ENCODE measurements at regions not wholly inside any gene's neighbourhood (a gene's known extent, or its start where the extent isn't known, plus 50 kb on each side); places are given as distances from the start of the nearest gene placed in this dataset.

- H2AK5ac ChIP-seq (ENCODE audit: low read length) = no peak overlapping the region
- H3K4ac ChIP-seq (ENCODE audit: low read depth, low read length) = no peak overlapping the region
- H2BK15ac ChIP-seq (replicated peaks; ENCODE audit: low read depth) = no peak overlapping the region
- WGBS (ENCODE audit: extremely low coverage, insufficient coverage, low lambda C conversion rate) = 100% methylated on average over 1 of the region's 6 CpGs
- no peak overlapping the region for H4K5ac ChIP-seq (ENCODE audit: low read length)
- peak; percentile 23 for DNase-seq
- H3K9ac ChIP-seq (ENCODE audit: low read length) = no peak overlapping the region
- H3K27me3 ChIP-seq (ENCODE audit: insufficient read depth, low read length, poor library complexity) = no peaks in the 10 kb centered on the region
- H3K18ac ChIP-seq (ENCODE audit: low read length) = no peak overlapping the region
- no peak overlapping the region for H3K4me2 ChIP-seq (ENCODE audit: low read length)
- no peak overlapping the region for H3K4me3 ChIP-seq (ENCODE audit: low read length)
- no peaks in the 10 kb centered on the region for H3K79me1 ChIP-seq (ENCODE audit: low read length)
- H2BK120ac ChIP-seq (ENCODE audit: low read depth, low read length) = no peak overlapping the region
- H3K27ac ChIP-seq (ENCODE audit: low read depth, low read length) = no peak overlapping the region
- H4K8ac ChIP-seq (ENCODE audit: low read depth, low read length) = no peak overlapping the region
- H2BK5ac ChIP-seq (ENCODE audit: low read length) = no peak overlapping the region
- peaks cover 3% of the 10 kb centered on the region for H3K4me1 ChIP-seq (ENCODE audit: control insufficient read depth, low read depth, low read length)
- no peaks in the 10 kb centered on the region for H3K36me3 ChIP-seq (ENCODE audit: control insufficient read depth, insufficient read depth, low read length)
- H3K79me2 ChIP-seq (ENCODE audit: control insufficient read depth, insufficient read depth, low read length) = no peaks in the 10 kb centered on the region
- no peak overlapping the region for H3K56ac ChIP-seq (ENCODE audit: low read length)
- H3K23ac ChIP-seq (ENCODE audit: low read length) = no peak overlapping the region
These were observed 672.1 kb upstream of the FANCL start for GRCh38 chr2:58913082-58913726.

GRCh38 chr2:58911877-58912276 is 670.8 kb upstream of the FANCL start:
- WGBS (ENCODE audit: extremely low coverage, insufficient coverage, low lambda C conversion rate) = no CpG with 5 or more reads among the region's 1 CpG
- no peak overlapping the region for H3K18ac ChIP-seq (ENCODE audit: low read length)
- no peak overlapping the region for H4K8ac ChIP-seq (ENCODE audit: low read depth, low read length)
- H2BK5ac ChIP-seq (ENCODE audit: low read length) = no peak overlapping the region
- no peaks in the 10 kb centered on the region for H3K36me3 ChIP-seq (ENCODE audit: control insufficient read depth, insufficient read depth, low read length)
- H2BK15ac ChIP-seq (replicated peaks; ENCODE audit: low read depth) = no peak overlapping the region
- H3K23ac ChIP-seq (ENCODE audit: low read length) = no peak overlapping the region
- no peak for DNase-seq
- no peak overlapping the region for H3K27ac ChIP-seq (ENCODE audit: low read depth, low read length)
- H3K9ac ChIP-seq (ENCODE audit: low read length) = no peak overlapping the region
- no peak overlapping the region for H2AK5ac ChIP-seq (ENCODE audit: low read length)
- H3K4me3 ChIP-seq (ENCODE audit: low read length) = no peak overlapping the region
- H3K79me1 ChIP-seq (ENCODE audit: low read length) = no peaks in the 10 kb centered on the region
- H3K27me3 ChIP-seq (ENCODE audit: insufficient read depth, low read length, poor library complexity) = no peaks in the 10 kb centered on the region
- no peak overlapping the region for H2BK120ac ChIP-seq (ENCODE audit: low read depth, low read length)
- H3K4ac ChIP-seq (ENCODE audit: low read depth, low read length) = no peak overlapping the region
- no peak overlapping the region for H4K5ac ChIP-seq (ENCODE audit: low read length)
- H3K56ac ChIP-seq (ENCODE audit: low read length) = no peak overlapping the region
- H3K4me2 ChIP-seq (ENCODE audit: low read length) = no peak overlapping the region
- peaks cover 3% of the 10 kb centered on the region for H3K4me1 ChIP-seq (ENCODE audit: control insufficient read depth, low read depth, low read length)
- H3K79me2 ChIP-seq (ENCODE audit: control insufficient read depth, insufficient read depth, low read length) = no peaks in the 10 kb centered on the region

GRCh38 chr2:58908501-58909154 is 667.5 kb upstream of the FANCL start:
- H2BK120ac ChIP-seq (ENCODE audit: low read depth, low read length) = no peak overlapping the region
- no peaks in the 10 kb centered on the region for H3K27me3 ChIP-seq (ENCODE audit: insufficient read depth, low read length, poor library complexity)
- no peak overlapping the region for H4K8ac ChIP-seq (ENCODE audit: low read depth, low read length)
- DNase-seq = no peak
- no peak overlapping the region for H2BK15ac ChIP-seq (replicated peaks; ENCODE audit: low read depth)
- H3K36me3 ChIP-seq (ENCODE audit: control insufficient read depth, insufficient read depth, low read length) = no peaks in the 10 kb centered on the region
- H3K4ac ChIP-seq (ENCODE audit: low read depth, low read length) = no peak overlapping the region
- no peak overlapping the region for H2AK5ac ChIP-seq (ENCODE audit: low read length)
- no peak overlapping the region for H4K5ac ChIP-seq (ENCODE audit: low read length)
- no peaks in the 10 kb centered on the region for H3K79me1 ChIP-seq (ENCODE audit: low read length)
- no CpG with 5 or more reads among the region's 2 CpGs for WGBS (ENCODE audit: extremely low coverage, insufficient coverage, low lambda C conversion rate)
- no peaks in the 10 kb centered on the region for H3K79me2 ChIP-seq (ENCODE audit: control insufficient read depth, insufficient read depth, low read length)
- H3K4me1 ChIP-seq (ENCODE audit: control insufficient read depth, low read depth, low read length) = peaks cover 3% of the 10 kb centered on the region
- no peak overlapping the region for H2BK5ac ChIP-seq (ENCODE audit: low read length)
- no peak overlapping the region for H3K9ac ChIP-seq (ENCODE audit: low read length)
- no peak overlapping the region for H3K27ac ChIP-seq (ENCODE audit: low read depth, low read length)
- no peak overlapping the region for H3K23ac ChIP-seq (ENCODE audit: low read length)
- no peak overlapping the region for H3K18ac ChIP-seq (ENCODE audit: low read length)
- no peak overlapping the region for H3K56ac ChIP-seq (ENCODE audit: low read length)
- H3K4me3 ChIP-seq (ENCODE audit: low read length) = no peak overlapping the region
- no peak overlapping the region for H3K4me2 ChIP-seq (ENCODE audit: low read length)

GRCh38 chr2:58907644-58908043 is 666.5 kb upstream of the FANCL start:
- Histone ChIP-seq H2AK5ac (ENCODE audit: low read length) (no peak overlapping the region), H3K4me1 (ENCODE audit: control insufficient read depth, low read depth, low read length) (no peaks in the 10 kb centered on the region), H3K4me3 (ENCODE audit: low read length) (no peak overlapping the region), H3K9ac (ENCODE audit: low read length) (no peak overlapping the region), H3K4ac (ENCODE audit: low read depth, low read length) (no peak overlapping the region), H3K23ac (ENCODE audit: low read length) (no peak overlapping the region), H3K27me3 (ENCODE audit: insufficient read depth, low read length, poor library complexity) (no peaks in the 10 kb centered on the region), H2BK5ac (ENCODE audit: low read length) (no peak overlapping the region), H3K18ac (ENCODE audit: low read length) (no peak overlapping the region), H3K56ac (ENCODE audit: low read length) (no peak overlapping the region), H4K5ac (ENCODE audit: low read length) (no peak overlapping the region), H3K36me3 (ENCODE audit: control insufficient read depth, insufficient read depth, low read length) (no peaks in the 10 kb centered on the region), H2BK15ac (replicated peaks; ENCODE audit: low read depth) (no peak overlapping the region), H3K79me2 (ENCODE audit: control insufficient read depth, insufficient read depth, low read length) (no peaks in the 10 kb centered on the region), H2BK120ac (ENCODE audit: low read depth, low read length) (no peak overlapping the region), H4K8ac (ENCODE audit: low read depth, low read length) (no peak overlapping the region), H3K79me1 (ENCODE audit: low read length) (no peaks in the 10 kb centered on the region), H3K27ac (ENCODE audit: low read depth, low read length) (no peak overlapping the region), H3K4me2 (ENCODE audit: low read length) (no peak overlapping the region)
- WGBS (ENCODE audit: extremely low coverage, insufficient coverage, low lambda C conversion rate) = no CpG with 5 or more reads among the region's 1 CpG
- DNase-seq = no peak

- no peaks in the 10 kb centered on the region for H3K79me2 ChIP-seq (ENCODE audit: control insufficient read depth, insufficient read depth, low read length)
- H2AK5ac ChIP-seq (ENCODE audit: low read length) = no peak overlapping the region
- H3K56ac ChIP-seq (ENCODE audit: low read length) = no peak overlapping the region
- no peak overlapping the region for H2BK5ac ChIP-seq (ENCODE audit: low read length)
- no peak overlapping the region for H3K27ac ChIP-seq (ENCODE audit: low read depth, low read length)
- H3K4me3 ChIP-seq (ENCODE audit: low read length) = no peak overlapping the region
- no peak for DNase-seq
- no peaks in the 10 kb centered on the region for H3K4me1 ChIP-seq (ENCODE audit: control insufficient read depth, low read depth, low read length)
- no peak overlapping the region for H2BK120ac ChIP-seq (ENCODE audit: low read depth, low read length)
- H3K18ac ChIP-seq (ENCODE audit: low read length) = no peak overlapping the region
- no peak overlapping the region for H3K9ac ChIP-seq (ENCODE audit: low read length)
- H3K4me2 ChIP-seq (ENCODE audit: low read length) = no peak overlapping the region
- no peaks in the 10 kb centered on the region for H3K79me1 ChIP-seq (ENCODE audit: low read length)
- H4K5ac ChIP-seq (ENCODE audit: low read length) = no peak overlapping the region
- H2BK15ac ChIP-seq (replicated peaks; ENCODE audit: low read depth) = no peak overlapping the region
- no peaks in the 10 kb centered on the region for H3K27me3 ChIP-seq (ENCODE audit: insufficient read depth, low read length, poor library complexity)
- no peak overlapping the region for H3K4ac ChIP-seq (ENCODE audit: low read depth, low read length)
- WGBS (ENCODE audit: extremely low coverage, insufficient coverage, low lambda C conversion rate) = no CpG with 5 or more reads among the region's 7 CpGs
- H3K23ac ChIP-seq (ENCODE audit: low read length) = no peak overlapping the region
- H4K8ac ChIP-seq (ENCODE audit: low read depth, low read length) = no peak overlapping the region
- no peaks in the 10 kb centered on the region for H3K36me3 ChIP-seq (ENCODE audit: control insufficient read depth, insufficient read depth, low read length)
These were observed 665.0 kb upstream of the FANCL start for GRCh38 chr2:58906081-58906645.

Data from mesendoderm (in vitro differentiated cells).